NCI-H446 (cell line): ENCODE measurements at regions not wholly inside any gene's neighbourhood (a gene's known extent, or its start where the extent isn't known, plus 50 kb on each side); places are given as distances from the start of the nearest gene placed in this dataset.

ENCODE experiments used
- DNase-seq, 2 experiments: peaks; one replicate each; lab custom pipeline; 2025; lab: John Stamatoyannopoulos, UW

GRCh38 chr7:13839063-13839462 lies 150.4 kb downstream of the ETV1 start:
- DNase-seq = no peak
